HG02763 (cell line): ENCODE measurements at regions not wholly inside any gene's neighbourhood (a gene's known extent, or its start where the extent isn't known, plus 50 kb on each side); places are given as distances from the start of the nearest gene placed in this dataset.
"Not testable (repeated sequence)": the region's sequence is repeated elsewhere in the genome, so short reads cannot be mapped to it uniquely, and the experiment has no call there.

ENCODE experiments used
- ATAC-seq: cut with Tn5 transposase; IDR thresholded peaks from one replicate; pipeline ENCODE4 v1.9.1; 2021; ENCODE audit warnings: mild to moderate bottlenecking, moderate library complexity; ENCODE audit not compliant: unreplicated experiment

DNA sequence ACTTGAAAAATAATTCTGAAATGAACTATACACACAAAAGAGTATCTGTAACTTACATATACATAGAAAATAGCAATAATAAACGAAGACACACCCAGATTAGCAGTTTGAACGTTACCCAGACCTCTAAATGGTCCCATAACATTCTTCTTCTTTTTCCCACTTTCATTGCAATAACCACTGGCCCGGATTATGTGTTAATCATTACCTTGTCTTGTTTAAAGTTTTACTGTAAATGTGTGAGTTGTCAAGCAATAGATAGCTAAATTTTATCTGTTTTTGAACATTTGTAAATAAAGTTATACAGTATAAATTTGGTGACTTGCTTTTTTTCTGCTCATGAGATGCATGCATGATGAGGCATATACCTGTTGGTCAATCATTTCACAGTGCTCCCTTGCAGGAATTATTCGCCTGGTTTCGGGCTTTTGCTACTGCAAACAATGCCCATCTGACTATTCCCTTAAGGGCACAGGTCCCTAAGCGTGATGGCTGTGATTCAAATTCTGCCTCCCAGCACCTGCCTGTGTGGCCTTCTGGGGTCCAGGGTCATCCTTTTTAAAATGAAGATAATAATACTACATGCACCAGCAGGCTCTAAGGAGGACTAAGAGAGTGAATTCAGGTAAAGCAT, 66.1 kb downstream of the GADD45G start:
- no peak for ATAC-seq

- no peak for ATAC-seq
Measured at GRCh38 chr9:89674667-89675057, 69.8 kb downstream of the GADD45G start.

GRCh38 chr9:89675058-89675742, 70.4 kb downstream of the GADD45G start:
- ATAC-seq: no peak

DNA sequence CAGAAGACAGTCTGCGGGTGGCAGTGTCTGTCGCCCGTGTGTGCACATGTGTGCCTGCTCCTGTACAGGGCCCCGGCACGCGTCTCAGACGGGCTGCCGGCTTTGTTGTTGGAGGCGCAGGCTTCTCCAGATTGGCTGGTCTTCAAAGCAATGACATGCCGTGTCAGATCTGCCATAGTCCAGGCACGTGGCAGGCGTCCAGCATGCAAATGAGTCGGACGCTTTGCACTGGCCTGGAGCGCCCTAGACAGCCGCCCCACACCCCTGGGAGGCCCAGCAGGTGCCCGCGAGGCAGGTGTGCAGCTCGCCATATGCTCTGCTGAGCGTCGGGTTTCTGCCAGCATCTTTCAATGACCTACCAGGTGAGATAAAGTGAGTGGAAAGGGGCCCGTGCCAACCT, 71.5 kb downstream of the GADD45G start:
- no peak for ATAC-seq

- ATAC-seq: no peak
Measured at GRCh38 chr9:89677702-89678395, 73.0 kb downstream of the GADD45G start.

GRCh38 chr9:89678396-89679015, 73.7 kb downstream of the GADD45G start:
- ATAC-seq: no peak

DNA sequence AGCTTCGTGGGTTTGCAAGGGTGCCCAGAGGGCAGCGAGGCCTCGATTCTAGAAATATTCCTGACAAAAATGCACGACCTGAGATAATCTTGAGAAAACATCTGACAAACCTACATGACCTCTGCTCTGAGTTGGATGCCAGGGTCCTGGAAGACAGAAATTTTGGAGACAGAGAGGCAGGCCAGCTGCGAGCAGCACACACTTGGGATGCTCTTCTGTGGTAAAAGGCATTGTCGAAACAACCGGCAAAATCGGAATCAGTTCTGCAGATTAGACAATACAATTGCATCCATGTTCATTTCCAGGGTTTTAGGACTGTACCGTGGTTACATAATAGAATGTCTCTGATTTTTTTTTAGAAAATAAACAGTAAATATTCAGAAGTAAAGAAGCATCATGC, 74.2 kb downstream of the GADD45G start:
- no peak for ATAC-seq

DNA sequence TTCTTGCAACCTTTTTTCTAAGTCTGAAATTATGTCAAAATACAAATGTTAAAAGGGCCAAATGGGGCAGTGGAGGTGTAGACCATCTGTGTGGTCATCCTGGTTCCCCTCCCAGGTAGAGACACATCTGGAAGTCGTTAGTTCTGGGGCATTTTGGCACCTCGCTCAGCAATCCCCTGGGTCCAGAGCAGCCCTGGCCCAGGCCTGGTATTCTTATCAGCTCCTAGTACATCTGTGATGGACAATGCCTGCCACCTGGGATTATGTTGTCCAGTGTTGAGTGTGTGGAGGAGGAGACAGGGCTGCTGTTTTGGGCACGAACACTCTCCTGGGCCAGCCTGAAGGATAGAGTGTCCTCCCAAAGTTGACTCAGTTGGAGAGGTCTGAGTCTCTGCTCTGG, 74.8 kb downstream of the GADD45G start:
- ATAC-seq: no peak

DNA sequence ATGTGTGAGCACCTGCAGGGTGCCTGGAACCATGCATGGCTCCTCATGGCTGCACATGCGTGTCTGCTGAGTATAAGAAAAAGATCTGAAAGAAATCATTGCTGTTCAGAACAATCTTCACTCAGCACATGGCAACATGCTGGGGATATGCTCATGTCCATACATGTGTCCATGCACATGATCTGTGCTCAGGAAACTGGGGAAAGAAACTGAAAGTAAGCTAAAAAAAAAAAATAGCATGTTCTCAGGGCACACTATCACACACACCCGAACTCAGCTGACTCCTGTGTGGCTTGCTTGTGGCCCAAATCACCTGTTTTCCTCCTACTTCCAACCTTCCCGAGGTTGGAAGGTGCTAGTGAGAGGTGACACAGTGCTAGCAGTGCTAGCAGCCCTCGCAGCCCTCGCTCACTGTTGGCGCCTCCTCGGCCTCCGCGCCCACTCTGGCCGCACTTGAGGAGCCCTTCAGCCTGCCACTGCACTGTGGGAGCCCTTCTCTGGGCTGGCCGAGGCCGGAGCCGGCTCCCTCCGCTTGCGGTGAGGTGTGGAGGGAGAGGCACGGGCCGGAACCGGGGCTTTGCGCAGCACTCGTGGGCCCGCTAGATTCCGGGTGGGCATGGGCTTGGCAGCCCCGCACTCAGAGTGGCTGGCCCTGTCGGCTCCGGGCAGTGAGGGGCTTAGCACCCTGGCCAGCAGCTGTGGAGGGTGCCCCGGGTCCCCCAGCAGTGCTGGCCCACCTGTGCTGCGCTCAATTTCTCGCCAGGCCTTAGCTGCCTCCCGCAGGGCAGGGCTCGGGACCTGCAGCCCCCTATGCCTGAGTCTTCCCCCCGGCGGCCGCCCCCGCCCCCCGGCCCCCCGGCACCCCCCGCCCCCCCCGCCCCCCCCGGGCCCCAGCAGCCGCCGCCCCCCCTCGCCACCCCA, 76.0 kb downstream of the GADD45G start:
- no peak for ATAC-seq

GRCh38 chr9:89681468-89681859, 76.7 kb downstream of the GADD45G start:
- ATAC-seq: not testable (repeated sequence)

DNA sequence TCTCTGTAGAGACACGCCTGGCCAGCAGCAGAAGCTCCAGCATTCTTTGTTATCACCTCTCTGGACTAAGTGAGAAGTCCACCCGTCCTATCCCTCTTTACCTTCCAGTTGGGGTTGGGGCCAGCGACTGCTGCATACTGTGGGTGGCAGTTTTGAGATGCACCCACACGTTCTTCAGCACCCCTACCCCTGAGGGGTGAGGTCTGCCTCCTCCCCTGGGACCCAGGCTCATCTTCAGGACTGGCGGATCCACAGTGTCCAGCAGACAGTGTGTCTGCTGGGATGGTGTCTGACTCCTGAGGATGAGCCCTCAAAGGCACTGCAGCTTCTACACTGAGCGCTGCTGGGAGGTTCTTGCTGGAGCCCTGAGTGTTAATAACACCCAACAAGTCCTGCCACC, 78.8 kb downstream of the GADD45G start:
- ATAC-seq: no peak

- no peak for ATAC-seq
Measured at GRCh38 chr9:89684218-89684617, 79.4 kb downstream of the GADD45G start.

DNA sequence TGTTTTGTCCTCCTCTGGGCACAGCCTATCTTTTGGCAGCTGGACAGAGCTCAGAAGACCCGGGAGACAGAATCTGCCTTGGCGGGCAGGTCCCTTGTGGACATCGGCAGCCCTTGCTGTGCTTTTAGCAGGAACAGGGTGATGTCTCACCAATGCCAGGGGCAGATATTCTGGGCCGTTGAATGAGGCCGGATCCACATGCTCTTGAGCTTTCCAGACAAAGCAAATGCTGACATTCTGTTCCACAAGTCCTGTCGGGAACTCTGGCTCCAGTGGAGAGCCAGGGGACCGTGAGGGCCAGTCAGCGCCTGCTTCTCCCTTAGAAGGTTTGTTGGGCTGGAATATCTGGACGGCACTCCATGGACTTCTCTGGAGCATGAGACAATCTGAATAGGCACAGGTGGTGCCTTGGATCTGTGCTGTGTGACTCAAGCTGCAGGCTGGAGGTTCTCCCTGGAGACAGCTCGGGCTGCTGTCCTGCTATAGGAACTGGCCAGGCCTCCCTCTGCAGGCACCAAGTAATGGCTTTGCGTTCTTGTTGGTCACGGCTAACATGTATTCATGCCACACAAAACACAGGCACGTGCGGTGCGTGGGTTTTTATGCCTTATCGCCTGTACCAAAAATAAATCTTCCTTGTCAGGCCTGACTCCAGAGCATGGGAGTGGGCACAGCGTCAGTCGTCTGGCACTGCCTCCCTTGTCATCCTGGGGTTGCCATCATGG, 80.3 kb downstream of the GADD45G start:
- ATAC-seq: no peak

DNA sequence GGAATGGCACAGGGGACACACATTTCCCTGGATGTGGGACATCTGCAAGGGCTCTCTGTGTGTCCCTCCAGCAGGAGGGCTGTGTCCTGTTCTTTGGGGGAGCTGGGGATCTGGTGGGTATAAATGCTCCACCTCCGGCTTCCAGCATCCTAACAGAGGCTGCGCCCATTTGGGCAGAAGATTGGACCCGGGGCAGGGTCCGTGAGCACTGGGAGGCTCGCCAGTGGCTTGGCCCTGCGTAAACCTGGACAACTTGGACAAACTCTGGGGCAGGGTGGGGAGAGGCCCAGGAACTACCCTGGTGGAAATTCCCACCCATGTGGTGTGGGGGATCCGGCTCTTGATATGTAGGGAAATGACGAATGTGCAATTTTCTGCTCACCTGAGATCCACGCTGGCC, 80.9 kb downstream of the GADD45G start:
- ATAC-seq: no peak

- no peak for ATAC-seq
Measured at GRCh38 chr9:89686126-89686525, 81.3 kb downstream of the GADD45G start.

GRCh38 chr9:89686621-89687020, 81.8 kb downstream of the GADD45G start:
- ATAC-seq: no peak

DNA sequence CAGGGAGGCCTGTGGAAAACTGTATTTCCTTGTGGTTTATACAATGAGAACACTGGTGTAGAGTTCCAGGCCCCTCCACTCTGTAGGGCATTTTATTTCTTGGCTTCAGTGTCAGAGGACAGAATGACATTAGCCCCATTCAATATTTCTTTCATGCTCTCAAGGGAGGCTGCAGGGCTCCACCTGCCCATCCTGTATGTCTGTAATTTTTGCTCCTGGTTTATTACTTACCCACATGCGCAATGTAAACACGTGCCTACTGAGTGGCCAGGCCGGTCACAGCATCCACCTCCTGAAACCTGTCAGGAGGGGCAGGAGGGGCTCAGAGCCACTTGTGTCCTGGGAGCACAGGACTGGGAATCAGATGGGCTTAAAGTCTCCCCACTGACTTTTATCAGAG, 82.4 kb downstream of the GADD45G start:
- no peak for ATAC-seq

- ATAC-seq: no peak
Measured at GRCh38 chr9:89687848-89688247, 83.0 kb downstream of the GADD45G start.

DNA sequence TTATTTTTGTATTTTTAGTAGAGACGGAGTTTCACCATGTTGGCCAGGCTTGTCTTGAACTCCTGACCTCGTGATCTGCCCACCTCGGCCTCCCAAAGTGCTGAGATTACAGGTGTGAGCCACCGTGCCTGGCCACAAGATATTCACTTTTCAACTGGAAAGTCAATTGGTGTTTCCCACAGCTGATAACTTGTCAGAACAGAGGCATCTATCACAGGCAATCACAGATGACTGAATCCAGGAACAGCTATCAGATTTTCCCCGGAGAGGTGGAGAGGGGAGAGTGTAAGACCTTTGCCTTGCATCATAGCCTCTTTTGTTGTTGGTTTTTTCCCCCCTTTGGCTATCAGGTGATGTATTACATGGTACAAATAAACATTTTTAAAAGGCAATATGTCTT, 84.5 kb downstream of the GADD45G start:
- not testable (repeated sequence) for ATAC-seq

DNA sequence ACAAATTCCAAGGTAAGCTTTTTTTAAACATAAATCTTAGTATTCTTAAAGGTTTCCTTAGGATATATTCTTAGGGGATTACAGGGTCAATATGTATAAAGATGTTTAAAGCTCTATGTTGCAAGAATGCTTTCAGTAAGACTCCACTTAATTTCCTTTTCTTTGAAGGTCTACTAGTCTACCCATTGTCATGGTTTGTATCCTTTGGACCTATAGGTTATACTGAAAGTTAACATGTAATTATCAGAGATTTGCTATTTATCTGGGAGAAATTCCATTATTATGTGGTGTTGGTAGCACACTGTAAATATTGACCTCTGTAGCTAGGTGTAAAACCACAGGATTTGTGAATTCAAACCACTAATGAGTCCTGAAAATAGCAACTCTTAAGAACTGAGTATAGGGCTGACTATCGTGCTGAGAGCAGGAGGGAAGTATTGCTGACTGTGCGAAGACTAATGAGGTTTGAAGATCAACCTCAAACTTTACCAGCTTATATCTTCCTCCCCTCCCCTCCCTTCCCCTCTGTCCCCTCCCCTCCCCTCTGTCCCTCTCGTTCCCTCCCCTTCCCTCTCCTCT, 85.6 kb downstream of the GADD45G start:
- ATAC-seq: peak; percentile 92
